ENCODE measurements at regions not wholly inside any gene's neighbourhood (a gene's known extent, or its start where the extent isn't known, plus 50 kb on each side); places are given as distances from the start of the nearest gene placed in this dataset.

DNA sequence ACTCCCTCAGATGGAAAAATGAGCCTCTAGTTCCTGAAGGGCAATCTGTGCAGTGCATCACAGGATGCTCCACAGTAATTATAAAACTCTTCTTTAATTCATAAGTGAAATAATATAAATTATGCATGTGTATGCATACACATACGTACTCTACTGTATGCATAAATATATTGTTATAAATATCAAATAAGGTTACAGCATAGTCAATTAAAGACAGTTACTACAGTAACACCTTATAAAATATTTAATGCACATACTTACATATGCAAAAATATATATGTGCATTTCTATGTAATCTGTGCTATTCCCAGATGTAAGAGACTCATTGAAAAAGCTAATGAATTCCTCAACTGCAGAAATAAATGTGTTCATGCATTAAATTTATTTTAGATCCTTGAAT lies 1515.1 kb downstream of the CDH11 start:
- Histone ChIP-seq H3K4me3 (no peak overlapping the region), H3K4me1 (no peaks in the 10 kb centered on the region), H3K36me3 (no peaks in the 10 kb centered on the region), H3K27ac (no peak overlapping the region), H3K9me3 (no peaks in the 10 kb centered on the region), H3K27me3 (no peaks in the 10 kb centered on the region)
- TF ChIP-seq, protein P1, sequence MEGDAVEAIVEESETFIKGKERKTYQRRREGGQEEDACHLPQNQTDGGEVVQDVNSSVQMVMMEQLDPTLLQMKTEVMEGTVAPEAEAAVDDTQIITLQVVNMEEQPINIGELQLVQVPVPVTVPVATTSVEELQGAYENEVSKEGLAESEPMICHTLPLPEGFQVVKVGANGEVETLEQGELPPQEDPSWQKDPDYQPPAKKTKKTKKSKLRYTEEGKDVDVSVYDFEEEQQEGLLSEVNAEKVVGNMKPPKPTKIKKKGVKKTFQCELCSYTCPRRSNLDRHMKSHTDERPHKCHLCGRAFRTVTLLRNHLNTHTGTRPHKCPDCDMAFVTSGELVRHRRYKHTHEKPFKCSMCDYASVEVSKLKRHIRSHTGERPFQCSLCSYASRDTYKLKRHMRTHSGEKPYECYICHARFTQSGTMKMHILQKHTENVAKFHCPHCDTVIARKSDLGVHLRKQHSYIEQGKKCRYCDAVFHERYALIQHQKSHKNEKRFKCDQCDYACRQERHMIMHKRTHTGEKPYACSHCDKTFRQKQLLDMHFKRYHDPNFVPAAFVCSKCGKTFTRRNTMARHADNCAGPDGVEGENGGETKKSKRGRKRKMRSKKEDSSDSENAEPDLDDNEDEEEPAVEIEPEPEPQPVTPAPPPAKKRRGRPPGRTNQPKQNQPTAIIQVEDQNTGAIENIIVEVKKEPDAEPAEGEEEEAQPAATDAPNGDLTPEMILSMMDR (IDR thresholded peaks at IDR 0.05), result no peak
- TF ChIP-seq POLR2A (IDR thresholded peaks at IDR 0.05), result no peak
- no peak for DNase-seq

DNA sequence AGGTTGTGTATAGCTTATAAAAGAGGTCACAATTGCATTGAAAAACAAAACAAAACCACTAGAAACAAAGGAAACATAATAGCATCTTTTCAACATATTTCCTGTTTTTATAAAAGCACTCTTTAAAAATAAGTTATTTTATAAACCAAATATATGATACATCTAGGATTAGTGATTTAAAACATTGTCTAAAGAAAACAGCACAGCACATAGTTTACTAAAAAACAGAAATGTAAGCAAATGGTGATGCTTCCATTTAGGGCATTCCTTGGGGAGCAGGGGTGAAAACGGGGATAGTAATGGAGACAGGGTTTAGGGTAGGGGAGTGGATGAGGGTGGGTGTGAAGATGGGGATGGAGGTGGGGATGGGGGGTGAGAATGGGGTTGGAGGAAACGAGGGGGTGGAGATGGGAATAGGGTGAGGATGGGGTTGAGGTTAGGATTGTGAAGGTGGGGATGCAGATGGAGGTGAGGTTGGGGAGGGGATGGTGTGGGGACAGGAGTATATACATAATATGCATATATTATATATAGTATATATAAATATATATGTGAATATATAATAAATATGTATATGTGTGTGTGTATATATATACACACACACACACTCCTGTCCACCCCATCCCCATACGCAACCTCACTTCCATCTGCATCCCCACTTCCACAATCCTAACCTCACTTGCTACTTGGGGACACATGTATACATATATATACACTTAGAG lies 1519.5 kb downstream of the CDH11 start:
- Histone ChIP-seq H3K4me3 (no peak overlapping the region), H3K4me1 (no peaks in the 10 kb centered on the region), H3K36me3 (no peaks in the 10 kb centered on the region), H3K9me3 (no peaks in the 10 kb centered on the region), H3K27ac (no peak overlapping the region), H3K27me3 (no peaks in the 10 kb centered on the region)
- no peak for DNase-seq
- TF ChIP-seq, protein P1 (IDR thresholded peaks at IDR 0.05), result no peak
- no peak for TF ChIP-seq POLR2A (IDR thresholded peaks at IDR 0.05)

DNA sequence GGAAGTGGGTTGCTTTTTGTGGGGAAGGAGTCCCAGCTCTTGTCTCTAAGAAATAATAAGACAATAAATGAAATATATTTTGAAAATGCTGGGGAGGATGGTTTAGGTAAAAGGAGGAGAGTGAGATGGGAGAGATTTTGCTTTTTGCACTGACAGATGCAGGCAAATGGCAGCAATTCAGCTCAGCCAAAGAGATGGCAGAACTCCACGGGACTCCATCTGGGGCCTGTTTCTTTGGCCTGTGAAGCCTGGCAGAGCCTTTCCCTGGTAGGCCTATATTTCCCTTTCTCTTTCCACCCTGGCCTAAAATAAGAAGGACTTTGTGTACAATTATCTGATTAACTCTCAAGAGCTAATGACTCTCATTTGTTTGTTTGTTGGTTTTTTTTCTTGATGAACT lies 1525.1 kb downstream of the CDH11 start:
- Histone ChIP-seq H3K9me3 (no peaks in the 10 kb centered on the region), H3K36me3 (no peaks in the 10 kb centered on the region), H3K4me1 (no peaks in the 10 kb centered on the region), H3K4me3 (no peak overlapping the region), H3K27ac (no peak overlapping the region), H3K27me3 (no peaks in the 10 kb centered on the region)
- TF ChIP-seq, protein P1 (IDR thresholded peaks at IDR 0.05), result no peak
- TF ChIP-seq POLR2A (IDR thresholded peaks at IDR 0.05), result no peak
- DNase-seq, result no peak

DNA sequence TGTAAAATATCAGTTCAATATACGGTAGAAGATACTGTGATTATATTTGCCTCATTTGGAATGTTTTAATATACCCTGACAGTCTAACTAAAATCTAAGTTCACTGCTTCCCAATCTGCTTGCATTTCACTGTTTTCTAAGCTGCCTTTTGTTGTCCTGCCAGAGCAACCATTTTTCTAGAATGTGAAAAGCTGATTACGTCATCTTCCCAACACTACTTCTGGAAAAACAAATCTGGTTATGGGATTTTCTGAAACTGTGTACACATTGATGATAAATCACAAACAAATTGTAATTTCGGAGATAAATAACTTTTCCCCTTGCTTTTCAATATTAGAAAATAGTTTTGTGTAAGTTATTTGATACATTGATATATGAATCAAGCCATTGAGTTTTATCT lies 1529.0 kb downstream of the CDH11 start:
- Histone ChIP-seq H3K27me3 (no peaks in the 10 kb centered on the region), H3K9me3 (no peaks in the 10 kb centered on the region), H3K36me3 (no peaks in the 10 kb centered on the region), H3K4me1 (no peaks in the 10 kb centered on the region), H3K4me3 (no peak overlapping the region), H3K27ac (no peak overlapping the region)
- TF ChIP-seq, protein P1 (IDR thresholded peaks at IDR 0.05), result no peak
- no peak for TF ChIP-seq POLR2A (IDR thresholded peaks at IDR 0.05)
- DNase-seq, result no peak

DNA sequence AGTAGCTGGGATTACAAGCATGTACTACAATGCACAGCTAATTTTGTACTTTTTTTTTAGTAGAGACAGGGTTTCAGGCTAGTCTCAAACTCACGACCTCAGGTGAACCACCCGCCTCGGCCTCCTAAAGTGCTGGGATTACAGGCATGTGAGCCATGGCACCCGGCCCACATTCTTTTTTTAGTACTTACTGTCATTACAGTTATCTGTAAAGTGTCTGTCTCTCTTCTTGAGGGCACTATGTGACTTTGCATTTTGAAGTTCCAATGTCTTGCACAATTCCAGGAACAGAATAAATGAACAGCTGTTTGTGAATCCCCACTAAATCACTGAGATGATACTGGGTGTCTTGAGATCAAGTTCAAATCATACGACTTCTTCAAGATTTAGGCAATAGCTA lies 1540.3 kb downstream of the CDH11 start:
- DNase-seq, result no peak
- H3K27ac ChIP-seq, result no peak overlapping the region
- no peak overlapping the region for H3K4me3 ChIP-seq
- H3K36me3 ChIP-seq, result no peaks in the 10 kb centered on the region
- no peaks in the 10 kb centered on the region for H3K9me3 ChIP-seq
- no peaks in the 10 kb centered on the region for H3K4me1 ChIP-seq
- no peaks in the 10 kb centered on the region for H3K27me3 ChIP-seq
- TF ChIP-seq, protein P1 (IDR thresholded peaks at IDR 0.05), result no peak
- TF ChIP-seq POLR2A (IDR thresholded peaks at IDR 0.05), result no peak

DNA sequence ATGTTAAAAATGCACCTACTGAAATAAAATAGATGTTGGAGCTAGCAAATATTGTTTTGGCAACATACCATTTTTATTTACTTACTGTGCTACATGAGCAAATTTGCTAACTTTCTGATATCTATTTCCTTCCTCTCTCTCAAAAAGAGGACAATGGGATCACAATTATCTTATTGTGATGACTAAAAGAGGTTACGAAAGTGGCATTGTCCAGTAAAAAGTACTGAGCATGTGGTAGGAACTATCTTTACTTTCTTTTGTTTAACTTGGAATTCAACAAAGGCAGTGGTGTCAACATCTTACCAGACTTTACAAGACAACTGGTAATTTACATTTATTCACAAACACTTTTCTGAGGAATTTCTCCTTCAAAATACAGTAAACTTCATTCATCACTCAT lies 1542.6 kb upstream of the CDH8 start:
- DNase-seq, result no peak
- no peak for TF ChIP-seq POLR2A (IDR thresholded peaks at IDR 0.05)
- TF ChIP-seq, protein P1 (IDR thresholded peaks at IDR 0.05), result no peak
- no peak overlapping the region for H3K27ac ChIP-seq
- no peaks in the 10 kb centered on the region for H3K9me3 ChIP-seq
- no peaks in the 10 kb centered on the region for H3K27me3 ChIP-seq
- H3K36me3 ChIP-seq, result no peaks in the 10 kb centered on the region
- no peaks in the 10 kb centered on the region for H3K4me1 ChIP-seq
- H3K4me3 ChIP-seq, result no peak overlapping the region
